HL-60 (cell line): ENCODE measurements at regions not wholly inside any gene's neighbourhood (a gene's known extent, or its start where the extent isn't known, plus 50 kb on each side); places are given as distances from the start of the nearest gene placed in this dataset.
"Not testable (repeated sequence)": the region's sequence is repeated elsewhere in the genome, so short reads cannot be mapped to it uniquely, and the experiment has no call there.

Source experiments
- DNase-seq, 2 experiments: peaks; one replicate each; pipeline ENCODE4 v3.0.0-alpha.2; 2010 to 2020; ENCODE audit warnings: low read depth in 1 of 2, low spot score in 1 of 2
- H3K27ac ChIP-seq: fragments of 250-450 bp; sonication (Bioruptor Pico); replicated peaks from 2 replicates; pipeline ENCODE4 v1.5.1; 2020; ENCODE audit warnings: mild to moderate bottlenecking, moderate library complexity
- H3K27me3 ChIP-seq: fragments of 250-450 bp; sonication (Bioruptor Pico); 2 replicates; pipeline ENCODE4 v1.5.1; 2021; ENCODE audit warnings: mild to moderate bottlenecking, moderate library complexity; ENCODE audit not compliant: insufficient read depth, poor library complexity, severe bottlenecking
- H3K4me3 ChIP-seq: replicated peaks from 2 replicates; pipeline ENCODE4 v1.5.1; 2011; ENCODE audit warnings: mild to moderate bottlenecking, control low read depth, low read length; ENCODE audit not compliant: insufficient read depth
- GABPA ChIP-seq: IDR thresholded peaks from 2 replicates; pipeline ENCODE4 v1.6.1; 2012; ENCODE audit warnings: low read depth
- POLR2AphosphoS5 ChIP-seq: IDR thresholded peaks from 2 replicates; pipeline ENCODE4 v1.6.1; 2012; ENCODE audit warnings: low read depth
- SPI1 ChIP-seq: IDR thresholded peaks from 2 replicates; pipeline ENCODE4 v1.6.1; 2012; ENCODE audit warnings: low read depth, mild to moderate bottlenecking, borderline replicate concordance
- TF ChIP-seq, protein P1 (sequence below): IDR thresholded peaks from 2 replicates; pipeline ENCODE4 v1.6.1; 2012; ENCODE audit warnings: low read depth; ENCODE audit not compliant: insufficient replicate concordance
- TF ChIP-seq, protein P2 (sequence below): IDR thresholded peaks from one replicate; pipeline ENCODE4 v1.5.1; 2011; ENCODE audit warnings: low read length, control low read depth, inconsistent platforms; ENCODE audit not compliant: insufficient read depth

DNA sequence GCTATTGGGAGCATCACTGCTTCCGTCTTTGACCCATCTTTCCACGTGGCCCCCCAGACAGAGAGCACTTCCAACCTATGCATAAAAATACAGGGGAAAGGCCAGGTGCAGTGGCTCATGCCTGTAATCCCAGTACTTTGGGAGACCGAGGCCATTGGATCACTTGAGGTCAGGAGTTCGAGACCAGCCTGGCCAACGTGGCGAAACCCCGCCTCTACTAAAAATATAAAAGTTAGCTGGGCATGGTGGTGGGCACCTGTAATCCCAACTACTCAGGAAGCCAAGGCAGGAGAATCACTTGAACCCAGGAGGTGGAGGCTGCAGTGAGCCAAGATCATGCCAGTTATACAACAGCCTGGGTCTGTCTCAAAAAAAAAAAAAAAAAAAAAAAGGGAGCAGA is 55.9 kb upstream of the URI1 start:
- H3K27me3 ChIP-seq, H3K27ac ChIP-seq, H3K4me3 ChIP-seq, DNase-seq: not testable (repeated sequence)

DNA sequence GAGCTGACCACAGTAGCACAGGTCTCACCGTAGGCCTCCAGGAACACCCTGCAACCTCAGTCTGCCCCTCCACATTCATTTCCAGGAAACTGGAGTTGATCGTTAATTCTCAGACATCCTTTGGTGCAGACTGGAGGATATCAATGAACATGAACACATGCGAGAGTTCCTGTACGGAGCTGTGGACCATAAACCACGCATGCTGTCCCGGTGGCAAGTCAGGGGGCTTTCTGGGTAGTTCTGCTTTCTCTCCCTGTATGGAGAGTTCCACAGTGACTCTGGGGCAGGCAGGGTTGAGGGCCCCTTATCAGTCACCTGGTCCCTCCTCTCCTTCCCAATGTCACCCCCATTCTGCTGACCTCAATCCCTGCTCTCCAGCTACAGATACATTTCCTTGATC is 55.5 kb upstream of the URI1 start:
- no peak for DNase-seq
- H3K4me3 ChIP-seq = no peak overlapping the region

DNA sequence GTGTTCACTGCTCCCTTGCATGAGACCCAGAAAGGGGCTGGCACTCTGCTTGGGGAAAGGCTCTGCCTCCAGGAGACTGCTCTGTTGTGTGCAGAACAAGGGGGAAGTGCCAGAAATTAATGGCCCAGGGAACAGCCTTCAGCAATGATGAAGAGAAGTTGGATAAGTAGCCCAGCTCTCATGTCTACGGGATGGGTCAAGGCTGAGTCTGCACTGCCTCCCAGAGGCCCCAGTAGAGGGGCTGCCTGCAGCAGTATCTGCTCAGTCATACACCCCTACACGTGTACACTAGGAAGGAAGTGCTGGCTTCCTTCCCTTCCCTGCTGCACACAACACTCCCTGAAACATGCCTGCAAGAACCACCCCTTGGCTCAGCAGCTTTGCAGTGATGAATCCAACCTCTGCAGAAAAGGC is 54.6 kb upstream of the URI1 start:
- TF ChIP-seq, protein P1, sequence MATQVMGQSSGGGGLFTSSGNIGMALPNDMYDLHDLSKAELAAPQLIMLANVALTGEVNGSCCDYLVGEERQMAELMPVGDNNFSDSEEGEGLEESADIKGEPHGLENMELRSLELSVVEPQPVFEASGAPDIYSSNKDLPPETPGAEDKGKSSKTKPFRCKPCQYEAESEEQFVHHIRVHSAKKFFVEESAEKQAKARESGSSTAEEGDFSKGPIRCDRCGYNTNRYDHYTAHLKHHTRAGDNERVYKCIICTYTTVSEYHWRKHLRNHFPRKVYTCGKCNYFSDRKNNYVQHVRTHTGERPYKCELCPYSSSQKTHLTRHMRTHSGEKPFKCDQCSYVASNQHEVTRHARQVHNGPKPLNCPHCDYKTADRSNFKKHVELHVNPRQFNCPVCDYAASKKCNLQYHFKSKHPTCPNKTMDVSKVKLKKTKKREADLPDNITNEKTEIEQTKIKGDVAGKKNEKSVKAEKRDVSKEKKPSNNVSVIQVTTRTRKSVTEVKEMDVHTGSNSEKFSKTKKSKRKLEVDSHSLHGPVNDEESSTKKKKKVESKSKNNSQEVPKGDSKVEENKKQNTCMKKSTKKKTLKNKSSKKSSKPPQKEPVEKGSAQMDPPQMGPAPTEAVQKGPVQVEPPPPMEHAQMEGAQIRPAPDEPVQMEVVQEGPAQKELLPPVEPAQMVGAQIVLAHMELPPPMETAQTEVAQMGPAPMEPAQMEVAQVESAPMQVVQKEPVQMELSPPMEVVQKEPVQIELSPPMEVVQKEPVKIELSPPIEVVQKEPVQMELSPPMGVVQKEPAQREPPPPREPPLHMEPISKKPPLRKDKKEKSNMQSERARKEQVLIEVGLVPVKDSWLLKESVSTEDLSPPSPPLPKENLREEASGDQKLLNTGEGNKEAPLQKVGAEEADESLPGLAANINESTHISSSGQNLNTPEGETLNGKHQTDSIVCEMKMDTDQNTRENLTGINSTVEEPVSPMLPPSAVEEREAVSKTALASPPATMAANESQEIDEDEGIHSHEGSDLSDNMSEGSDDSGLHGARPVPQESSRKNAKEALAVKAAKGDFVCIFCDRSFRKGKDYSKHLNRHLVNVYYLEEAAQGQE = no peak
- TF ChIP-seq SPI1 (peak; percentile 71), POLR2AphosphoS5 (no peak), GABPA (no peak)
- TF ChIP-seq, protein P2, sequence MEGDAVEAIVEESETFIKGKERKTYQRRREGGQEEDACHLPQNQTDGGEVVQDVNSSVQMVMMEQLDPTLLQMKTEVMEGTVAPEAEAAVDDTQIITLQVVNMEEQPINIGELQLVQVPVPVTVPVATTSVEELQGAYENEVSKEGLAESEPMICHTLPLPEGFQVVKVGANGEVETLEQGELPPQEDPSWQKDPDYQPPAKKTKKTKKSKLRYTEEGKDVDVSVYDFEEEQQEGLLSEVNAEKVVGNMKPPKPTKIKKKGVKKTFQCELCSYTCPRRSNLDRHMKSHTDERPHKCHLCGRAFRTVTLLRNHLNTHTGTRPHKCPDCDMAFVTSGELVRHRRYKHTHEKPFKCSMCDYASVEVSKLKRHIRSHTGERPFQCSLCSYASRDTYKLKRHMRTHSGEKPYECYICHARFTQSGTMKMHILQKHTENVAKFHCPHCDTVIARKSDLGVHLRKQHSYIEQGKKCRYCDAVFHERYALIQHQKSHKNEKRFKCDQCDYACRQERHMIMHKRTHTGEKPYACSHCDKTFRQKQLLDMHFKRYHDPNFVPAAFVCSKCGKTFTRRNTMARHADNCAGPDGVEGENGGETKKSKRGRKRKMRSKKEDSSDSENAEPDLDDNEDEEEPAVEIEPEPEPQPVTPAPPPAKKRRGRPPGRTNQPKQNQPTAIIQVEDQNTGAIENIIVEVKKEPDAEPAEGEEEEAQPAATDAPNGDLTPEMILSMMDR = no peak
- DNase-seq = peak; percentile 24 to 62
- Histone ChIP-seq H3K27me3 (no peaks in the 10 kb centered on the region), H3K27ac (no peak overlapping the region), H3K4me3 (no peak overlapping the region)

More for the DNA sequence above, 55.5 kb upstream of the URI1 start:
- no peaks in the 10 kb centered on the region for H3K27me3 ChIP-seq
- no peak overlapping the region for H3K27ac ChIP-seq
- TF ChIP-seq GABPA = no peak

DNA sequence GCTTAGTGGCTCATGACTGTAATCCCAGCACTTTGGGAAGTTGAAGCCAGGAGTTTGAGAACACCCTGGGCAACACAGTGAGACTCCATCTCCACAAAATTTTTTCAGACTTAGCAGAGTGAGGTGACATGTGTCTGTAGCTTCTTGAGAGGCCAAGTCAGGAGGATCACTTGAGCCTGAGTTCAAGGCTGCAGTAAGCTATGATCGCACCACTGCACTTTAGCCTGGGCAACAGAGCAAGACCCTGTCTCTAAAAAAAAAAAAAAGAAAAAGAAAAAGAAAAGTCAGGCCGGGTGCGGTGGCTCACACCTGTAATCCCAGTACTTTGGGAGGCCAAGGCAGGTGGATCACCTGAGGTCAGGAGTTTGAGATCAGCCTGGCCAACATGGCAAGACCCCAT is 54.0 kb upstream of the URI1 start:
- not testable (repeated sequence) for H3K27me3 ChIP-seq, DNase-seq, H3K27ac ChIP-seq, H3K4me3 ChIP-seq

DNA sequence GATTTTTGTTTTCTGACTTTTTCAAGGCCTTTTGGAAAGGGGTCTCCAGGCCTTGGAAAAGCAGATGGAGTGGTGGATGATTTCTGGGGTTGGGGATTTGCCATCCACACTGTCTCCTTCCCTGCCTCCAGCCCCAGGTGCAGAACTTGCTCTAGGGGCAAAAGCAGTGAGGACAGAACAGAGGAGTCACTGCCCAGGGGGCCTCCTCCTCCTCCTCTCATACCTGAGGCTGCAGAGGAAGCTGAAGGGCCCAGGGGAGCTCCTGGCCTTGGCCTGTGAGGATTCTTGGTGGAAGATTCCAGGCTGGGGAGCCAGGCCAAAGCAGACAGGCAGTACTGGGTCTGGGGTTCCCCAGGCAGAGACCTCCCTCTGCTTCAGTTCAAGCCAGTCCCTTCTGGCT is 52.3 kb upstream of the URI1 start:
- no peak overlapping the region for H3K4me3 ChIP-seq
- no peak overlapping the region for H3K27ac ChIP-seq
- TF ChIP-seq, protein P1 = no peak
- TF ChIP-seq GABPA = no peak
- no peak for TF ChIP-seq POLR2AphosphoS5
- TF ChIP-seq, protein P2 = no peak
- TF ChIP-seq SPI1 = no peak
- H3K27me3 ChIP-seq = no peaks in the 10 kb centered on the region
- no peak for DNase-seq
